K562 (cell line): ENCODE measurements at regions not wholly inside any gene's neighbourhood (a gene's known extent, or its start where the extent isn't known, plus 50 kb on each side); places are given as distances from the start of the nearest gene placed in this dataset.

ENCODE experiments used
- ATAC-seq: fragments of 200-7000 bp; cut with Tn5 transposase; 3 replicates; pipeline ENCODE4 v1.9.1; 2020; ENCODE audit warnings: moderate library complexity
- BruUV-seq: library from RNA; stranded (reverse); fragments of 400-500 nt; replicated peaks from 2 replicates; lab custom pipeline; 2021; lab: Mats Ljungman, UMichigan
- CTCF ChIA-PET: fragments of 300-600 bp; formaldehyde crosslinking; extraction: SDS; loops from one replicate; lab custom pipeline; 2021; ENCODE audit warnings: low intra/inter-chr PET ratio; lab: Yijun Ruan, JAX
- POLR2A ChIA-PET: fragments of 300-600, 350-650 bp; sonication (Branson Sonifier 250); formaldehyde crosslinking; extraction: SDS; loops from one replicate; lab custom pipeline; 2021; ENCODE audit warnings: antibody characterized with exemption, inconsistent platforms; lab: Yijun Ruan, JAX
- DNase-seq, 4 experiments: peaks; one replicate each; pipeline versions ENCODE4 v3.0.0 to v3.0.0-alpha.2; 2011 to 2018; ENCODE audit warnings: low spot score in 3 of 4, mixed read lengths in 3 of 4; ENCODE audit errors: extremely low read depth in 1 of 4
- FAIRE-seq: peaks from 2 replicates; lab custom pipeline; 2011; peaks lifted over from hg19 to GRCh38; lab: Jason Lieb, UNC
- H2AFZ ChIP-seq: 2 replicates; pipeline ENCODE4 v1.6.0; 2011; ENCODE audit warnings: low read depth, low read length, control low read depth, inconsistent platforms
- H3K27ac ChIP-seq: fragments of 200-600 bp; 3 replicates; pipeline ENCODE4 v1.8.0; 2011; ENCODE audit warnings: low read depth, mild to moderate bottlenecking, control low read depth, inconsistent platforms, low read length, moderate library complexity, mixed read lengths; ENCODE audit errors: extremely low read depth
- H3K27me3 ChIP-seq, 2 experiments: fragments of 300-600 bp in 1 of 2; 2 replicates in 1 of 2; 3 replicates in 1 of 2; pipeline versions ENCODE4 v1.6.0 to v1.8.0; 2011; ENCODE audit warnings: inconsistent platforms in 2 of 2, low read length in 2 of 2, mild to moderate bottlenecking in 1 of 2, mixed read lengths in 1 of 2, moderate library complexity in 1 of 2; ENCODE audit not compliant: control insufficient read depth in 2 of 2, insufficient read depth in 2 of 2
- H3K36me3 ChIP-seq: fragments of 300-600 bp; 3 replicates; pipeline ENCODE4 v1.8.0; 2011; ENCODE audit warnings: mild to moderate bottlenecking, low read length, inconsistent platforms; ENCODE audit not compliant: control insufficient read depth, insufficient read depth
- H3K4me1 ChIP-seq, 2 experiments: fragments of 200-600 bp in 1 of 2; replicated peaks in 1 of 2; 2 replicates in 1 of 2; 3 replicates in 1 of 2; pipeline versions ENCODE4 v1.5.1 to v1.8.0; 2011; ENCODE audit warnings: inconsistent platforms in 2 of 2, low read length in 2 of 2, mild to moderate bottlenecking in 1 of 2, mixed read lengths in 1 of 2, moderate library complexity in 1 of 2; ENCODE audit not compliant: control insufficient read depth in 2 of 2, insufficient read depth in 2 of 2
- H3K4me2 ChIP-seq: 2 replicates; pipeline ENCODE4 v1.6.1; 2011; ENCODE audit warnings: low read length, control low read depth, inconsistent platforms, mixed read lengths; ENCODE audit not compliant: insufficient read depth
- H3K4me3 ChIP-seq: fragments of 200-600 bp; sonication (generic), shearing (Covaris generic); 2 replicates; pipeline ENCODE4 v1.5.1; 2016; ENCODE audit warnings: control low read depth, inconsistent platforms
- H3K79me2 ChIP-seq: fragments of 200-600 bp; 3 replicates; pipeline ENCODE4 v1.8.0; 2011; ENCODE audit warnings: low read length, inconsistent platforms; ENCODE audit not compliant: control insufficient read depth, insufficient read depth
- H3K9ac ChIP-seq, 2 experiments: 2 replicates each; pipeline versions ENCODE4 v1.6.0 to v1.6.1; 2011; ENCODE audit warnings: low read depth in 2 of 2, low read length in 2 of 2, control low read depth in 1 of 2, inconsistent platforms in 1 of 2, mild to moderate bottlenecking in 1 of 2, mixed read lengths in 1 of 2; ENCODE audit not compliant: insufficient read depth in 1 of 2
- H3K9me1 ChIP-seq: one replicate; pipeline ENCODE4 v1.6.0; 2011; ENCODE audit warnings: inconsistent platforms, mild to moderate bottlenecking, low read length, moderate library complexity; ENCODE audit not compliant: control insufficient read depth, insufficient read depth
- H3K9me3 ChIP-seq: replicated peaks from 2 replicates; pipeline ENCODE4 v1.5.1; 2011; ENCODE audit warnings: low read depth, low read length, inconsistent platforms; ENCODE audit not compliant: control insufficient read depth, insufficient read depth
- H4K20me1 ChIP-seq: replicated peaks from 2 replicates; pipeline ENCODE4 v1.6.1; 2011; ENCODE audit warnings: low read length, inconsistent platforms, mixed read lengths; ENCODE audit not compliant: control insufficient read depth, insufficient read depth
- CEBPB ChIP-seq: fragments of 450-650 bp; IDR thresholded peaks from 2 replicates; pipeline ENCODE4 v1.6.1; 2016; ENCODE audit warnings: missing genetic modification characterization, missing compliant biosample characterization
- ILF3 ChIP-seq: fragments of 450-650 bp; IDR thresholded peaks from 2 replicates; pipeline ENCODE4 v1.6.1; 2018; ENCODE audit warnings: antibody characterized with exemption, mild to moderate bottlenecking, moderate library complexity, borderline replicate concordance
- TGIF2 ChIP-seq: sonication (generic); formaldehyde crosslinking; IDR thresholded peaks from 2 replicates; pipeline ENCODE4 v1.8.1; 2022; ENCODE audit warnings: mild to moderate bottlenecking, missing genetic modification reagents, moderate library complexity
- WGBS: fragments of 100-300 bp; shearing (Covaris generic); methylation state at CpG from one replicate; pipeline ENCODE4 v1.1.6; 2016; ENCODE audit warnings: low coverage, mixed read lengths; ENCODE audit not compliant: insufficient coverage; ENCODE audit errors: missing lambda C conversion rate; 5-methylcytosine and 5-hydroxymethylcytosine counted together
- in situ Hi-C: fragments of 300-500 bp; cut with MboI; formaldehyde crosslinking; loops from 4 replicates; pipeline ENCODE4 v1.15.0; 2018; ENCODE audit warnings: inconsistent platforms, mixed read lengths
- intact Hi-C: fragments of 100-400 bp; cut with micrococcal nuclease; formaldehyde crosslinking; loops from 2 replicates; pipeline ENCODE4 v1.14.2; 2022

GRCh38 chr12:94831081-94831751 lies 172.3 kb downstream of the NDUFA12 start:
- ChIA-PET CTCF (no interaction called here), POLR2A (no interaction called here)
- Histone ChIP-seq H4K20me1 (no peaks in the 10 kb centered on the region), H3K4me3 (no peak overlapping the region), H3K9me1 (no peaks in the 10 kb centered on the region), H3K79me2 (no peaks in the 10 kb centered on the region), H3K9me3 (no peaks in the 10 kb centered on the region), H3K36me3 (no peaks in the 10 kb centered on the region), H3K4me2 (no peak overlapping the region), H3K27ac (no peak overlapping the region), H3K4me1 (no peaks in the 10 kb centered on the region), H3K27me3 (peaks cover 3 to 41% of the 10 kb centered on the region in 2 experiments; a peak in 3 of 5 replicates), H2AFZ (no peak overlapping the region), H3K9ac (no peak overlapping the region)
- DNase-seq (no peak), ATAC-seq (no peak), FAIRE-seq (no peak)
- intact Hi-C loops: no loop called here
- in situ Hi-C loops: no loop called here
- no TSS peak for BruUV-seq
- no peak for TF ChIP-seq ILF3
- WGBS: 0% methylated on average over 9 of the region's 9 CpGs

GRCh38 chr12:94829552-94829951 lies 173.9 kb downstream of the NDUFA12 start:
- no peaks in the 10 kb centered on the region for H3K9me1 ChIP-seq
- peaks cover 3 to 26% of the 10 kb centered on the region in 2 experiments; a peak in 3 of 5 replicates for H3K27me3 ChIP-seq
- ATAC-seq: no peak
- H3K9me3 ChIP-seq: no peaks in the 10 kb centered on the region
- no peak overlapping the region for H2AFZ ChIP-seq
- POLR2A ChIA-PET: interaction anchor here (0.7 kb wide), 1 partner anchor 11 kb away, joined by 3 read pairs; no protein-coding TSS in a partner anchor
- H3K4me3 ChIP-seq: no peak overlapping the region
- WGBS: 0% methylated on average over 1 of the region's 1 CpG
- no peak for DNase-seq
- H3K4me2 ChIP-seq: no peak overlapping the region
- in situ Hi-C loops (no loop called here), intact Hi-C loops (no loop called here)
- BruUV-seq: no TSS peak
- no peaks in the 10 kb centered on the region for H3K4me1 ChIP-seq
- CTCF ChIA-PET: no interaction called here
- no peaks in the 10 kb centered on the region for H3K36me3 ChIP-seq
- TF ChIP-seq CEBPB (tag) (peak; percentile 32), TGIF2 (CRISPR knock-in tag) (no peak)
- H4K20me1 ChIP-seq: no peaks in the 10 kb centered on the region
- H3K27ac ChIP-seq: no peak overlapping the region
- FAIRE-seq: no peak
- no peak overlapping the region for H3K9ac ChIP-seq
- no peaks in the 10 kb centered on the region for H3K79me2 ChIP-seq
